DOHH2 (cell line): ENCODE measurements at regions not wholly inside any gene's neighbourhood (a gene's known extent, or its start where the extent isn't known, plus 50 kb on each side); places are given as distances from the start of the nearest gene placed in this dataset.

Experiments
- H3F3A ChIP-seq: fragments of 200-600 bp; sonication (generic), shearing (Covaris generic); 2 replicates; pipeline ENCODE4 v1.6.0; 2016; ENCODE audit warnings: antibody characterized with exemption, mild to moderate bottlenecking; ENCODE audit not compliant: control insufficient read depth, insufficient read depth
- H3K27ac ChIP-seq: fragments of 200-600 bp; sonication (generic); 2 replicates; pipeline ENCODE4 v1.5.1; 2014; ENCODE audit warnings: low read depth, mild to moderate bottlenecking, low read length, moderate library complexity
- H3K27me3 ChIP-seq: fragments of 200-600 bp; sonication (generic); 2 replicates; pipeline ENCODE4 v1.6.1; 2014; ENCODE audit warnings: mild to moderate bottlenecking, low read length, mixed read lengths; ENCODE audit not compliant: control insufficient read depth
- H3K36me3 ChIP-seq: fragments of 200-600 bp; sonication (generic); 2 replicates; pipeline ENCODE4 v1.6.1; 2014; ENCODE audit warnings: mild to moderate bottlenecking, low read length, moderate library complexity, mixed read lengths; ENCODE audit not compliant: control insufficient read depth
- H3K4me1 ChIP-seq: fragments of 200-600 bp; sonication (generic); 2 replicates; pipeline ENCODE4 v1.6.1; 2014; ENCODE audit warnings: mild to moderate bottlenecking, low read length, mixed read lengths; ENCODE audit not compliant: control insufficient read depth
- H3K4me2 ChIP-seq: fragments of 200-600 bp; sonication (generic); 2 replicates; pipeline ENCODE4 v1.6.0; 2014; ENCODE audit warnings: mild to moderate bottlenecking, low read length, moderate library complexity
- H3K4me3 ChIP-seq: fragments of 200-600 bp; sonication (generic); 2 replicates; pipeline ENCODE4 v1.5.1; 2014; ENCODE audit warnings: mild to moderate bottlenecking, low read length, mixed read lengths
- H3K79me2 ChIP-seq: fragments of 200-600 bp; sonication (generic); 2 replicates; pipeline ENCODE4 v1.6.1; 2014; ENCODE audit warnings: mild to moderate bottlenecking, low read length, mixed read lengths; ENCODE audit not compliant: control insufficient read depth
- H3K9me2 ChIP-seq: fragments of 200-600 bp; sonication (generic); replicated peaks from 2 replicates; pipeline ENCODE4 v1.6.1; 2014; ENCODE audit warnings: mild to moderate bottlenecking, low read length, mixed read lengths; ENCODE audit not compliant: control insufficient read depth
- H3K9me3 ChIP-seq: fragments of 200-600 bp; sonication (generic); 2 replicates; pipeline ENCODE4 v1.6.1; 2014; ENCODE audit warnings: antibody characterized with exemption, low read length, mixed read lengths; ENCODE audit not compliant: control insufficient read depth, insufficient read depth
- H4K20me1 ChIP-seq: fragments of 200-600 bp; sonication (generic); 2 replicates; pipeline ENCODE4 v1.6.0; 2014; ENCODE audit warnings: low read depth, mild to moderate bottlenecking, antibody characterized with exemption, low read length, moderate library complexity; ENCODE audit not compliant: control insufficient read depth, insufficient read depth
- EZH2phosphoT487 ChIP-seq: fragments of 200-600 bp; sonication (generic); IDR thresholded peaks from 2 replicates; pipeline ENCODE4 v1.6.1; 2017; ENCODE audit warnings: borderline replicate concordance, mild to moderate bottlenecking, antibody characterized with exemption, low read length, moderate library complexity, mixed read lengths
- TF ChIP-seq, protein P1 (sequence below): fragments of 200-600 bp; sonication (generic); IDR thresholded peaks from one replicate; pipeline ENCODE4 v1.5.1; 2014; ENCODE audit warnings: antibody characterized with exemption, mild to moderate bottlenecking, low read depth, low read length; ENCODE audit not compliant: poor library complexity, severe bottlenecking

DNA sequence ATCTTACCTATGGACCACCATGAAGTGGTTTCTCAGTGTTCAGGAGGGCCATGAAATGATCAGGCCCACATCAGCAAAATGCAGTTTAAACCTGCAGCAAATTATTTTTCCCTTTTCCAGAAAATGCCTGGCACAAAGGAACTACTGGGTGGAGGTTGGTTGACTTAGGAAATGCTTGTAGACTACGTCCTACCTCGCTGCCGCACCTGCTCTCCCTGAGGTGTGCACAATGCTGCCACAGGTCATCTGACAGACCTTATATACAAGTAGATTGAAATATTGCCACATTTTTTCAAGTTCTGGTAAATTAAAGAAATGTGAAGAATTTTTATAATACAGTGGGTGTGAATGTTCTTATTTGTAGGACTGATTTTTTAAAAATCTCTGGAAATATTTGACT lies 166.7 kb upstream of the PDE4B start:
- no peaks in the 10 kb centered on the region for H3K36me3 ChIP-seq
- H3K4me3 ChIP-seq = no peak overlapping the region
- no peaks in the 10 kb centered on the region for H3K9me2 ChIP-seq
- H3K9me3 ChIP-seq = no peaks in the 10 kb centered on the region
- TF ChIP-seq, protein P1, sequence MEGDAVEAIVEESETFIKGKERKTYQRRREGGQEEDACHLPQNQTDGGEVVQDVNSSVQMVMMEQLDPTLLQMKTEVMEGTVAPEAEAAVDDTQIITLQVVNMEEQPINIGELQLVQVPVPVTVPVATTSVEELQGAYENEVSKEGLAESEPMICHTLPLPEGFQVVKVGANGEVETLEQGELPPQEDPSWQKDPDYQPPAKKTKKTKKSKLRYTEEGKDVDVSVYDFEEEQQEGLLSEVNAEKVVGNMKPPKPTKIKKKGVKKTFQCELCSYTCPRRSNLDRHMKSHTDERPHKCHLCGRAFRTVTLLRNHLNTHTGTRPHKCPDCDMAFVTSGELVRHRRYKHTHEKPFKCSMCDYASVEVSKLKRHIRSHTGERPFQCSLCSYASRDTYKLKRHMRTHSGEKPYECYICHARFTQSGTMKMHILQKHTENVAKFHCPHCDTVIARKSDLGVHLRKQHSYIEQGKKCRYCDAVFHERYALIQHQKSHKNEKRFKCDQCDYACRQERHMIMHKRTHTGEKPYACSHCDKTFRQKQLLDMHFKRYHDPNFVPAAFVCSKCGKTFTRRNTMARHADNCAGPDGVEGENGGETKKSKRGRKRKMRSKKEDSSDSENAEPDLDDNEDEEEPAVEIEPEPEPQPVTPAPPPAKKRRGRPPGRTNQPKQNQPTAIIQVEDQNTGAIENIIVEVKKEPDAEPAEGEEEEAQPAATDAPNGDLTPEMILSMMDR = no peak
- TF ChIP-seq EZH2phosphoT487 = no peak
- no peaks in the 10 kb centered on the region for H3F3A ChIP-seq
- no peaks in the 10 kb centered on the region for H4K20me1 ChIP-seq
- no peaks in the 10 kb centered on the region for H3K4me1 ChIP-seq
- 0 out of 2 replicates have a peak, but pooled peaks cover 2% of the 10 kb centered on the region for H3K27me3 ChIP-seq
- no peak overlapping the region for H3K4me2 ChIP-seq
- no peak overlapping the region for H3K27ac ChIP-seq
- H3K79me2 ChIP-seq = no peaks in the 10 kb centered on the region

DNA sequence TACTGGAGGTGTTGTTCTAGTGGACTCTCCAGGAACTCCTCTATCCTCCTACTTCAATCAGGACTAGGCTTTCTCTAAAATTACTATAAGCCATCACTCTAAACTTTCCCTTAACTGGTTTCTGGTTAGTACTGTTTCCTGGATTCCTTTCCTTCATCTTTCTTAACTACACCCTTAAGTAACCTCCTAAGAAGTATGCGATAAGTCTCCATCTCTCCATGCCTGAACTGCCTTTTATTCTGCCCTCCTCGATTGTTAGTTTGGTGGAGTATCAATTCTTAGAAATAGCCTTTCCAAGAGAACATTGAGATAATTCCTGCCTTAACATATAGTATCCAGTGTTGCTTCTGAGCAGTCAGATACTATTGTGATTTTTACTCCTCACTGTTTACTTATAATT lies 162.9 kb upstream of the PDE4B start:
- H3F3A ChIP-seq = no peaks in the 10 kb centered on the region
- no peaks in the 10 kb centered on the region for H3K4me1 ChIP-seq
- no peaks in the 10 kb centered on the region for H3K27me3 ChIP-seq
- H3K36me3 ChIP-seq = no peaks in the 10 kb centered on the region
- no peak overlapping the region for H3K4me2 ChIP-seq
- no peaks in the 10 kb centered on the region for H3K9me3 ChIP-seq
- TF ChIP-seq, protein P1 = no peak
- TF ChIP-seq EZH2phosphoT487 = no peak
- H3K4me3 ChIP-seq = no peak overlapping the region
- no peaks in the 10 kb centered on the region for H3K9me2 ChIP-seq
- no peaks in the 10 kb centered on the region for H3K79me2 ChIP-seq
- no peak overlapping the region for H3K27ac ChIP-seq
- no peaks in the 10 kb centered on the region for H4K20me1 ChIP-seq

DNA sequence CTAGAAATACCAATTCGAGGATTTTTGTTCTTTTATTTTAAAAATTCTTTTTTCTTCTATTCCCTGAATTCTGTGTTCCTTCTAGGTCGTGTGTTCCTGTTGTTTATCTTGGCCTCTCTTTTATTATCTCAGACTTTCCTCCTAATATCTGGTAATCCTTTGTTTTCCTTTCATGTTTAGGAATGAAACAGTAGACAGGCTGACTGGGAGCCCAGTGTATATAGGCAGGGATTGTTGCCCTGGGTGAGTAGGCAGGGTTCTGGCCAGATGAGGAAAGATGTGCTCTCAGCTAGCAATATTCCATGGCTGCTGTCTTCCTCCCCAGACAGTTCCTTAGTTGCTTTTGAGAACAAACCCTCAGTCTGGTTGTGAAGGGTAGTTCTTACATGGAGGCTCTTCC lies 161.8 kb upstream of the PDE4B start:
- H4K20me1 ChIP-seq = no peaks in the 10 kb centered on the region
- no peaks in the 10 kb centered on the region for H3F3A ChIP-seq
- H3K79me2 ChIP-seq = no peaks in the 10 kb centered on the region
- no peaks in the 10 kb centered on the region for H3K27me3 ChIP-seq
- H3K9me3 ChIP-seq = no peaks in the 10 kb centered on the region
- no peaks in the 10 kb centered on the region for H3K9me2 ChIP-seq
- no peaks in the 10 kb centered on the region for H3K36me3 ChIP-seq
- no peaks in the 10 kb centered on the region for H3K4me1 ChIP-seq
- H3K4me2 ChIP-seq = no peak overlapping the region
- H3K4me3 ChIP-seq = no peak overlapping the region
- no peak overlapping the region for H3K27ac ChIP-seq
- TF ChIP-seq EZH2phosphoT487 = no peak
- TF ChIP-seq, protein P1 = no peak

DNA sequence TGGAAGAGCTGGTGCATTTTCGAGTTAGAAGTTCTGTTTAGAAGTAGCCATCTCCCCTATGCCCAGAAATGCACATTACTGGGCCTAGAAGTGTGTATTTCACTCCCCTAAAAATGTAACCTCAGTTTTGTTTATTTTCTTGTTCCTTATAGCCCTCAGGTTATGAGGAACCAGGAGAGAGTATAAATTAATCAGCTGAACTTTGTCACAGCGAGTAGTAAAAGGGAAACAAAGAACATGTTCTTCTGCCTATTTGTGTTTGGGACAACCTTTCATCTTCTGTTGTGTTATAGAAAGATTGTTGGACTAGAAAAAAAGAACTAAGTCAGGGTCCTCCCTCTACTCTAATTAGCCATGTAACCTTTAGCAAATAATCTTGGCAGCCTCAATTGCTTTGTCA lies 160.5 kb upstream of the PDE4B start:
- H3K9me3 ChIP-seq = no peaks in the 10 kb centered on the region
- no peaks in the 10 kb centered on the region for H3K36me3 ChIP-seq
- H3K27me3 ChIP-seq = no peaks in the 10 kb centered on the region
- H3K79me2 ChIP-seq = no peaks in the 10 kb centered on the region
- H3K4me1 ChIP-seq = no peaks in the 10 kb centered on the region
- H3K9me2 ChIP-seq = no peaks in the 10 kb centered on the region
- H3F3A ChIP-seq = no peaks in the 10 kb centered on the region
- H3K4me2 ChIP-seq = no peak overlapping the region
- no peak overlapping the region for H3K4me3 ChIP-seq
- TF ChIP-seq, protein P1 = no peak
- no peak overlapping the region for H3K27ac ChIP-seq
- H4K20me1 ChIP-seq = no peaks in the 10 kb centered on the region
